COLO829 (cell line): ENCODE measurements at regions not wholly inside any gene's neighbourhood (a gene's known extent, or its start where the extent isn't known, plus 50 kb on each side); places are given as distances from the start of the nearest gene placed in this dataset.
"Not testable (repeated sequence)": the region's sequence is repeated elsewhere in the genome, so short reads cannot be mapped to it uniquely, and the experiment has no call there.

Experiments
- DNase-seq: peaks from one replicate; pipeline ENCODE4 v3.0.0; 2012; ENCODE audit warnings: low spot score

- DNase-seq, result no peak
Observed at GRCh38 chr14:105900398-105901160, 374.2 kb downstream of the TMEM121 start.

- no peak for DNase-seq
Observed at GRCh38 chr14:105901226-105901625, 374.8 kb downstream of the TMEM121 start.

DNA sequence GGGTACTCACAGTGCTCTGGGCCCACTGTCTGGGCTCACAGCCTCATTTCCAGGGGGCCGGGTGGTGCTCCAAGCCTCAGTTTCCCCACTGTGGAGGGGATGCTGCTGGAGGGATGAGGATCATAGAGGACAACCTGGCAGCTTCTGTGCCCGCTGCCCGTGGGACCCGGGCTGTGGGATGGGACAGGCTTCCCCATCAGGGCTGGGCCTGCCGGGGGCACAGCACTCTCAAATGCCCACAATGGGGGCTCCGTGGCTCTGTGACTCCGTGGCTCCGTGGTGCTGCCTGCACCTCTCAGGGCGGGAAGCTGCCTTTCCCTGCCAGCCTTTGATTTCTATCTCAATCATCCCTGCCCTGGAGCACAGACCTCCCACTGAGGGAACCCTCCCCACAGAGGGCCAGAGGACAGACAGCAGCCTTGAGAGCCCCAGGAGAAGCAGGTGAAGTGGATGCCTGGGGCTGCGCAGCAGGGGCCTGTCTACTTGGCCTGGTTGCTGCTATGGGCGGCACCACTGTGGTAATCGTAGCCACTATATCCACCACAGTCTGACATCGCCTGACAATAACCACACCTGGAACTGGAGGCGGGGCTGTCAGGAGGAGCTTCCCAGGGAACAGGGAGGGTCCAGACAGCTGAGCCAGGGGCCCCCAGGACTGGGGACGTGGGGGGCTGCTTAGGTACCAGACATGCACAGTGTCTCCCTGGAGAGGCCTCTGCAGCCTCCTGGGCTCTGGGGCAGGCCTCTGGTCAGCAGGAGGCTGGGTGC lies 375.9 kb downstream of the TMEM121 start:
- no peak for DNase-seq

DNA sequence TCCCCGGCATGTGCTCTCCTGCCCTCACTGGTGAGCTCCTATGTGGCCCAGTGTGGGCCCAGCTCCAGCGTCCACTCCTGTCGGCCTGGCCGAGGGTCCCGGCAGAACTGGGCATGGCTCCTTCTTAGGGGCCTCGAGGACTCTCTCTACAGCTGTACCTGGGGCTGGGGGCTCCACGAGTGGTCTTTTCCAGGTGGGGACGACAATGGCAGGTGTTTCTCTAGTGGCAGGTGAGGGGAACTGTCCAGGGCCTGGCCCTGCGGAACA lies 376.4 kb downstream of the TMEM121 start:
- DNase-seq, result not testable (repeated sequence)

- DNase-seq, result no peak
Observed at GRCh38 chr14:105903971-105904370, 377.6 kb downstream of the TMEM121 start.

DNA sequence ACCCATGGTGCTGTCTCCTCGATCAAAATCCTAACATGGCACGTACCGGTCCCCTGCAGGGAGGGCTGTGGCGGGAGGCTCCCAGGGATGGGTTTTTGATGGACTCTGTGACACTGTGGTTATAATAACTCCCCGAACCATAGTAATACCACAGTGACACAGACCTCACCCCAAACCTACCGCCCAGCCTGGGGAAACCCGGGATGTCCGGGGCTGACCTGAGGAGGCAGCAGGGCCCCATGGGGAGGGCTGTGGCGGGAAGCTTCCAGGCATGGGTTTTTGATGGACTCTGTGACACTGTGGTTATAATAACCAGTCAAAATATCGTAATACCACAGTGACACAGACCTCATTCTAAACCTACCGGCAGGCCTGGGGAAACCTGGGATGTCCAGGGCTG lies 378.0 kb downstream of the TMEM121 start:
- DNase-seq, result no peak

GRCh38 chr14:105905456-105905855 lies 379.1 kb downstream of the TMEM121 start:
- DNase-seq, result no peak

DNA sequence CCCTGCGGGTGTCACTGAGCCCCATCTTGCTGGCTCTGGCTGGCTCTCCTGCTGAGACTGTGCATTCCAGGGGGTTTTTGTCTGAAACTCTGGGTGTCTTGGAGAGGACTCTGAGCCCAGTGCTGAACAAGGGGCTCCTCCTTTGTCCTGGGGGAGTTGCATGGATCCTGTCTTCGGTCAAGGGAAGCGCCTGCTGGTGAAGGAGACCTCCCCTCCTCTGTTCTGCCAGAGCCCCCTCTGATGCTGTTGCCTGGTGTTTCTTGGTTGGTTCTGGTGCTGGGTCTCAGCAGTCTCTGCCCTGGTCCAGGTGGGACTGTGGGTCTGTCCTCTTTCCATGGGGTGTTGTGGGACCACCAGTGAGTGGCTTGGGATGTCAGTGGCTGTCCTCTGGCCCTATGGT lies 380.9 kb downstream of the TMEM121 start:
- no peak for DNase-seq

DNA sequence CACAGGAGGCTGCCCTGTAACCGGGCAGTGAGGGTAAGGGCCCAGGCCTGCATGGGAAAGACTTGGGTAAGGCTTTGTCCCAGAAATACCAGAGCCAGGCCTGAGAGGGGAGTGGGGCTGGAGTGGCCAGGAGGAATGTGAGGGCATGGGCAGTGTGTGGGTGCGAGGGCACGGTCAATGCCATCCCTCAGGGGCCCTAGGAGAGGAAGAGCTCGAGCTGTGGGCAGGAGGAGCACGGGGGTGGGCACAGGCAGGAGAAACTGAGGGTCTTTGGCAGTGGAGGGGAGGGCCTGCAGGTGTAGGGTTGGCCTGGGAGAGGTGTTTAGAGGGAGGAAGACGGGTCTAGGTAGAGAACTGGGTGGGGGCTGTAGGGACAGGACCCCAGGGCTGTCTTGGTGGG lies 381.6 kb downstream of the TMEM121 start:
- DNase-seq, result no peak

- DNase-seq, result no peak
Observed at GRCh38 chr14:105908481-105908911, 382.1 kb downstream of the TMEM121 start.

GRCh38 chr14:105909046-105909827 lies 382.9 kb downstream of the TMEM121 start:
- no peak for DNase-seq

DNA sequence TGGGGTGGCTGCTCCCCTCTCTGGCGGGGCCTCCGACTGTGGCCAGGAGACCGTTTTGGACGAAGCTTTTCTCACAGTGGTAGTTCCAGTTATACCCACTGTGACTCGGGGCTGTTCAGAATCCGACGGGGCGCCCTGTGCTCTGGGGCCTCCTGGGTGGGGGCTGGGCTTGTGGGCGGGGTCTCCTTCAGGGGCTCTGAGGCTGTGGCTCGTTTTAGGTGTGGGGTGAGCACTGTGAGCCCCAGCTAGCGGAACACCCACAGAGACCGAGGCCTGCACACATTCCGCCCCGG lies 383.4 kb downstream of the TMEM121 start:
- DNase-seq, result not testable (repeated sequence)

- DNase-seq, result no peak
Observed at GRCh38 chr14:105910426-105910825, 384.0 kb downstream of the TMEM121 start.

- no peak for DNase-seq
Observed at GRCh38 chr14:105911006-105911847, 384.8 kb downstream of the TMEM121 start.

- not testable (repeated sequence) for DNase-seq
Observed at GRCh38 chr14:105911848-105912292, 385.5 kb downstream of the TMEM121 start.

- no peak for DNase-seq
Observed at GRCh38 chr14:105912641-105913180, 386.3 kb downstream of the TMEM121 start.

- DNase-seq, result no peak
Observed at GRCh38 chr14:105913221-105913620, 386.8 kb downstream of the TMEM121 start.

DNA sequence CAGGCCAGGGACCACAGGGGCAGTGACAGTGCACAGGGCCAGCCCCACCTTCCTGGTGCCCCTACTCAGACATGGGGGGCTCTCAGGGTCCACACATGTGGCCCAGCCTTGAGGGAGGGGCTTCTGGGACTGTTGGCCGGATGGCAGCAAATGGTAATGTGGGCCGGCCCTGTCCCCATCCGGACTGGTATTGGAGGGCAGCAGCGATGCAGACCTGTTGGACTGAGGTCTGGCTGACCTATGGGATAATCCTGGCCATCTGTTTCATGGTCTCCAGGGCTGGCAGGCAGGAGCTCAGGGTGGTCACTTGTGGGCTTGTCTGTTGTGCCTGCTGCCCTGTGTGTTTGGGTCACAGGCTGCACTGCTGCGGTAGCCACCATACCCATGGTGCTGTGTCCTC lies 387.5 kb downstream of the TMEM121 start:
- no peak for DNase-seq

DNA sequence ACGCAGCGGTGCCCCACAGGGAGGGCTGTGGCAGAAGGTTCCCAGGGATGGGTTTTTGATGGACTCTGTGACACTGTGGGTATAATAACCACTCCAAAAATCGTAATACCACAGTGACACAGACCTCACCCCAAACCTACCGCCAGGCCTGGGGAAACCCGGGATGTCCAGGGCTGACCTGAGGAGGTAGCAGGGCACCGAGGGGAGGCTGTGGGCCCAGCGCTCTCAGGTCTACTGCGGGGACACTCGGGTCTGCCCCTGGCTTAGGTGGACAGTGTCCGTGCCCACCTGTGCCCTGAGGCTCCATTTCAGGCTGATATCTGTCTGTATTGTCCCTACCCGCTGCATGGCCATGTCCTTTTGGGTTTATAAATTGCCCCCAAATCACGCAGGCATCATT lies 387.9 kb downstream of the TMEM121 start:
- DNase-seq, result not testable (repeated sequence)

DNA sequence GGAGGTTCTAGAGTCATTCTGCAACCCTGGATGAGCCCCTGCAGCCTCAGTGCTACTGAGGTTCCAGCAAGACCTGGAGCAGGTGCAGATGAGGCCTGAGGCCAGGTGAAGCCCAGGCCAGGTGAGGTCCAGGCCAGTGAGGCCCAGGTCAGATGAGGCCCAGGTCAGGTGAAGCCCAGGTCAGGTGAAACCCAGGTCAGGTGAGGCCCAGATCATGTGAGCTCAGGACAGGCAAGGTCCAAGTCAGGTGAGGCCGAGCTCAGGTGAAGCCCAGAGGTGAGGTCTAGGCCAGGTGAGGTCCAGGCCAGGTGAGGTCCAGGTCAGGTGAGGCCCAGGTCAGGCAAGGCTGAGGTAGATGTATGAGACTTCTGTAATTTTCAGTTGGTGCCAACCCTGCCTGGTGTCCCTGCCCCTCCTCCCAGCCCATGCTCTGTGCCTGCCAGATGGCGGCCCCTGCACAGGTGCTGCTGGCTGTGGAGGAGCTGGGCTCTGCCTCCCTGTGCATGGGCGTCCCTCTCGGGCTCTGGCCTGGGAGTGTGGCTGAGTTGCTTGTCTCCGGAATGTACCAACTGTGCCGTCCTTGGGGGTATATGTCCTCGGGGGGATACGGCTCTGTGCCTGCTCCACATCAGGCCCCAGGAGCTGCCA lies 388.5 kb downstream of the TMEM121 start:
- DNase-seq, result no peak

DNA sequence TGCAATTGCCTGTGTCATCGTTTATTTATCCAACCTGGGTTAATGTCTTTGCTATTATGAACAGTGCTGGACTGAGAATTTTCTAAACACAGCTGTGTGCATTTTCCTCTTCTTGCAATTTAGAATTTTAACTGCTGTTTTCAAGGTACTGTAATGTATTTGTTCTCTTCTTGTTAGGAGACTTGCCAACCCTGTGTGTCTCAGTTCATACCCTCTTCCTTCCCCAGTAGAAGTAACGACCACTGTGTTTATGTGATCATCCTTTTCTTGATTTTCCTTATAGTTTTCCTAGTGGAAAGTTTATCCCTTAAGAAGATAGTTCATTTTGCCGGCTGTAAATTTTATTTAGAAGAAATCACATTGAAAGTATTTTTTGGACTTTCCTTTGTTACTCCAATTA lies 389.2 kb downstream of the TMEM121 start:
- not testable (repeated sequence) for DNase-seq
